ENCODE measurements at regions not wholly inside any gene's neighbourhood (a gene's known extent, or its start where the extent isn't known, plus 50 kb on each side); places are given as distances from the start of the nearest gene placed in this dataset.

DNA sequence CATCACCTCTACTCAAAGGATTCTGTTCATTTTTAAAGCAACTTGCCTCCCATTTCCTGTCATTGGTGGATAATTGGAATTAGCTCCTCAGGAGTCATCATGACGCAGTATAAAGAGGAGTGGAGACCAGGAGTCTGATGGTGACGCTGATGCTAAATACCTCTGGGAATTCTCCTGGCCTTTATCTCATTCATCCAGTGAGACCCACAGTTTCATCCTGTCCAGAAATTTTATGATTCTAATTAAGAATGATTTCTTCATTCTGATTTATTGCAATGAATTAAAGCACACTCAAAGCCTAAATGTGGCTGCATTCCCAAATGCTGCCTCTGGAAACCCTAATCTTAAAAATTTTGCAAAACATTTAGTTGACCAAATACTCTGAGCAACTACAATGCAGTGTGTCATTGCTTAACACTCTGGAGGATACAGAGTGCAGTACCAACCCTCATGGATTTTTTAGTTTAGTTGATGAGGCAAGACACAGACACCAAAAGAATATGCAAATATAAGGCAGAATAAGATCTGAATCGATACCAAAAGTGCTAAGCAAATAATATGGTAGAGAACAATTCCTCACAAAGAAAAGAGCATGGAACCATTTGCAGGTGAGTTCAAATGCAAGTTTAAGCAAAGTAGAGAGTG, 236.2 kb downstream of the ETAA1 start:
- TF ChIP-seq, protein P1, sequence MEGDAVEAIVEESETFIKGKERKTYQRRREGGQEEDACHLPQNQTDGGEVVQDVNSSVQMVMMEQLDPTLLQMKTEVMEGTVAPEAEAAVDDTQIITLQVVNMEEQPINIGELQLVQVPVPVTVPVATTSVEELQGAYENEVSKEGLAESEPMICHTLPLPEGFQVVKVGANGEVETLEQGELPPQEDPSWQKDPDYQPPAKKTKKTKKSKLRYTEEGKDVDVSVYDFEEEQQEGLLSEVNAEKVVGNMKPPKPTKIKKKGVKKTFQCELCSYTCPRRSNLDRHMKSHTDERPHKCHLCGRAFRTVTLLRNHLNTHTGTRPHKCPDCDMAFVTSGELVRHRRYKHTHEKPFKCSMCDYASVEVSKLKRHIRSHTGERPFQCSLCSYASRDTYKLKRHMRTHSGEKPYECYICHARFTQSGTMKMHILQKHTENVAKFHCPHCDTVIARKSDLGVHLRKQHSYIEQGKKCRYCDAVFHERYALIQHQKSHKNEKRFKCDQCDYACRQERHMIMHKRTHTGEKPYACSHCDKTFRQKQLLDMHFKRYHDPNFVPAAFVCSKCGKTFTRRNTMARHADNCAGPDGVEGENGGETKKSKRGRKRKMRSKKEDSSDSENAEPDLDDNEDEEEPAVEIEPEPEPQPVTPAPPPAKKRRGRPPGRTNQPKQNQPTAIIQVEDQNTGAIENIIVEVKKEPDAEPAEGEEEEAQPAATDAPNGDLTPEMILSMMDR (IDR thresholded peaks at IDR 0.05): no peak
- 87% methylated on average over 2 of the region's 3 CpGs for WGBS (ENCODE audit: insufficient coverage)
- no peaks in the 10 kb centered on the region for H3K36me3 Mint-ChIP-seq

DNA sequence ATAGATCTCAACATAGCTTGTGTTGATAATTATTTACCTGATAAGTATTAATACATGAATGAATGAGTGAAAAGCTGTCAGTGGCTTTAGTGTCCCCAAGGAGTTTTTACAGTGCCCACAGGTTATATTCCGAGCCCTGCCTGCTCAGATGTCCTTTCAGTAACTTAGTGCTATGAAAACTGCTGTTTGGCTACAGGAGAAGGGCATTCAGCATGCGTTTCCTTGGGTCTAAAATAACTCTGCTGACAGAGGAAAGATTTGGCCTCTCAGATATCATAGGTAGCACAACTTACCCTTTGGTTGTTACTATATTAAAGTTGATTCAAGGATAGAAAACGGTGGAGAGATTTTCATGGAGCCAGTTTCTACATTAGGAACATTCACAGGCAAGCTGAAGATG, 241.0 kb downstream of the ETAA1 start:
- no peaks in the 10 kb centered on the region for H3K36me3 ChIP-seq (ENCODE audit: control insufficient read depth, insufficient read depth, low read length)
- TF ChIP-seq, protein P1 (IDR thresholded peaks at IDR 0.05): no peak

More for the DNA sequence above, 236.2 kb downstream of the ETAA1 start:
- H3K4me3 Mint-ChIP-seq: no peak overlapping the region
- ATAC-seq: no peak
- peaks cover 0 to 9% of the 10 kb centered on the region in 2 donors for H3K27me3 Mint-ChIP-seq (ENCODE audit: low read depth in 2 of 2)
- Histone ChIP-seq H3K9me3 (ENCODE audit: control insufficient read depth, insufficient read depth, low read length) (no peaks in the 10 kb centered on the region), H3K4me1 (ENCODE audit: control insufficient read depth, insufficient read depth, low read length) (no peaks in the 10 kb centered on the region), H3K27ac (ENCODE audit: low read length) (no peak overlapping the region), H3K4me3 (ENCODE audit: low read length) (no peak overlapping the region), H3K27me3 (ENCODE audit: control insufficient read depth, insufficient read depth, low read length) (no peaks in the 10 kb centered on the region), H3K36me3 (ENCODE audit: control insufficient read depth, insufficient read depth, low read length) (no peaks in the 10 kb centered on the region)
- peaks cover 0 to 7% of the 10 kb centered on the region in 2 donors for H3K4me1 Mint-ChIP-seq
- H3K27ac Mint-ChIP-seq: no peak overlapping the region
- H3K9me3 Mint-ChIP-seq: no peaks in the 10 kb centered on the region
- DNase-seq: no peak
- intact Hi-C loops (cut with micrococcal nuclease): no loop called here

DNA sequence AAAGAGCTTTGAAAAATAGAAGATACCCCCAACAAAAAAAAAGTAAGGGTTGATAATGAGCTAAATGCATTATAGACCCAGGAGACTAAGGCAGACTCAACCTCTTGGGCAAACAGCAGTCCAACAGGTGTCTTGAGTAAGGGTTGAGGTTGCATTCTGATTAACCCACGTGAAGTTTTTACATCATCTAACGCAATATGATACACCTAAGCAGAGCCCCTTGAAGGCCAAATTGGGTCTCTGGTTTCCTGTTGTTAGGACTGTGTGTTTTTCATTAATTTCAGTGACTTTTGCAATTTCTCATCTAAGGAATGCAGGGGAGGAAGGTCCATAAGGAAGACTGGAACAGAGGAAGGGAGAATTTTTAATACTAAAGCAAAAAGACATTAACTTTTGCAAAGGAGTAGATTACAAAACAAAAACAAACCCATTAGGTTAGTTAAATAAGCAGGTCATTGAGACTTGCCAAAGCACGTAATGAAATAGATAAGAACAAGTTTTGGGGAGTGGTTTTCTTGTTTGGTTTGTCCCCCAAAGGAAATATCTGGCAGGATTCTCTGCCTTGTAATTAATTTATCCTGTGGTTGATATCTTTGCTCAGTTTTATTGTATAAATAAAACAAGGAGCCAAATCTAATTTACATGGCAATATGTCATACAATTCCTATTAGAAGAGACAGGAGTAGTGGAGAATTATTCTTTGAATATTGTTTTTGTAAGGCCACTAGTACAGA, 244.3 kb downstream of the ETAA1 start:
- H3K36me3 ChIP-seq (ENCODE audit: control insufficient read depth, insufficient read depth, low read length): no peaks in the 10 kb centered on the region
- H3K4me3 ChIP-seq (ENCODE audit: low read length): no peak overlapping the region
- no peak overlapping the region for H3K27ac ChIP-seq (ENCODE audit: low read length)
- intact Hi-C loops (cut with micrococcal nuclease): no loop called here
- 64% methylated on average over 3 of the region's 3 CpGs for WGBS (ENCODE audit: insufficient coverage)
- no peak overlapping the region for H3K27ac Mint-ChIP-seq
- DNase-seq: no peak
- no peaks in the 10 kb centered on the region for H3K9me3 ChIP-seq (ENCODE audit: control insufficient read depth, insufficient read depth, low read length)
- ATAC-seq: no peak
- no peak overlapping the region for H3K4me3 Mint-ChIP-seq
- no peaks in the 10 kb centered on the region for H3K36me3 Mint-ChIP-seq
- no peaks in the 10 kb centered on the region for H3K27me3 ChIP-seq (ENCODE audit: control insufficient read depth, insufficient read depth, low read length)
- TF ChIP-seq, protein P1 (IDR thresholded peaks at IDR 0.05): no peak
- no peaks in the 10 kb centered on the region for H3K4me1 ChIP-seq (ENCODE audit: control insufficient read depth, insufficient read depth, low read length)
- H3K27me3 Mint-ChIP-seq (ENCODE audit: low read depth in 2 of 2): no peaks in the 10 kb centered on the region
- H3K4me1 Mint-ChIP-seq: peaks cover 8 to 12% of the 10 kb centered on the region in 2 donors
- H3K9me3 Mint-ChIP-seq: peaks cover 0 to 2% of the 10 kb centered on the region in 2 donors

More for the DNA sequence above, 241.0 kb downstream of the ETAA1 start:
- Histone ChIP-seq H3K9me3 (ENCODE audit: control insufficient read depth, insufficient read depth, low read length) (no peaks in the 10 kb centered on the region), H3K27ac (ENCODE audit: low read length) (no peak overlapping the region), H3K4me1 (ENCODE audit: control insufficient read depth, insufficient read depth, low read length) (no peaks in the 10 kb centered on the region), H3K4me3 (ENCODE audit: low read length) (no peak overlapping the region), H3K27me3 (ENCODE audit: control insufficient read depth, insufficient read depth, low read length) (no peaks in the 10 kb centered on the region)
- ATAC-seq: no peak
- no peak for DNase-seq
- Mint-ChIP-seq H3K4me1 (no peaks in the 10 kb centered on the region), H3K27me3 (ENCODE audit: low read depth in 2 of 2) (no peaks in the 10 kb centered on the region), H3K36me3 (no peaks in the 10 kb centered on the region), H3K9me3 (no peaks in the 10 kb centered on the region), H3K27ac (no peak overlapping the region), H3K4me3 (no peak overlapping the region)
- 61% methylated on average over 3 of the region's 3 CpGs for WGBS (ENCODE audit: insufficient coverage)
- intact Hi-C loops (cut with micrococcal nuclease): no loop called here

All from natural killer cell (primary cell).